ENCODE measurements at regions not wholly inside any gene's neighbourhood (a gene's known extent, or its start where the extent isn't known, plus 50 kb on each side); places are given as distances from the start of the nearest gene placed in this dataset.

- TF ChIP-seq, protein P1, sequence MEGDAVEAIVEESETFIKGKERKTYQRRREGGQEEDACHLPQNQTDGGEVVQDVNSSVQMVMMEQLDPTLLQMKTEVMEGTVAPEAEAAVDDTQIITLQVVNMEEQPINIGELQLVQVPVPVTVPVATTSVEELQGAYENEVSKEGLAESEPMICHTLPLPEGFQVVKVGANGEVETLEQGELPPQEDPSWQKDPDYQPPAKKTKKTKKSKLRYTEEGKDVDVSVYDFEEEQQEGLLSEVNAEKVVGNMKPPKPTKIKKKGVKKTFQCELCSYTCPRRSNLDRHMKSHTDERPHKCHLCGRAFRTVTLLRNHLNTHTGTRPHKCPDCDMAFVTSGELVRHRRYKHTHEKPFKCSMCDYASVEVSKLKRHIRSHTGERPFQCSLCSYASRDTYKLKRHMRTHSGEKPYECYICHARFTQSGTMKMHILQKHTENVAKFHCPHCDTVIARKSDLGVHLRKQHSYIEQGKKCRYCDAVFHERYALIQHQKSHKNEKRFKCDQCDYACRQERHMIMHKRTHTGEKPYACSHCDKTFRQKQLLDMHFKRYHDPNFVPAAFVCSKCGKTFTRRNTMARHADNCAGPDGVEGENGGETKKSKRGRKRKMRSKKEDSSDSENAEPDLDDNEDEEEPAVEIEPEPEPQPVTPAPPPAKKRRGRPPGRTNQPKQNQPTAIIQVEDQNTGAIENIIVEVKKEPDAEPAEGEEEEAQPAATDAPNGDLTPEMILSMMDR (IDR thresholded peaks at IDR 0.05; ENCODE audit: low read depth, low read length, poor library complexity, severe bottlenecking) = no peak
- TF ChIP-seq EZH2phosphoT487 (IDR thresholded peaks at IDR 0.05; ENCODE audit: borderline replicate concordance, low read length) = no peak
Measured at GRCh38 chr9:99549441-99549840, 272.2 kb upstream of the NR4A3 start.

All from DOHH2 (cell line).